NB4 (cell line): ENCODE measurements at regions not wholly inside any gene's neighbourhood (a gene's known extent, or its start where the extent isn't known, plus 50 kb on each side); places are given as distances from the start of the nearest gene placed in this dataset.

Source experiments
- DNase-seq: peaks from one replicate; pipeline ENCODE4 v3.0.0; 2010; ENCODE audit warnings: low read depth
- H3K4me3 ChIP-seq: one replicate; pipeline ENCODE4 v1.5.1; 2011; ENCODE audit warnings: mild to moderate bottlenecking, low read depth, low read length, moderate library complexity
- CTCF ChIP-seq: IDR thresholded peaks from one replicate; pipeline ENCODE4 v1.5.1; 2012; ENCODE audit warnings: low read depth, low read length
- MAX ChIP-seq: IDR thresholded peaks from 2 replicates; pipeline ENCODE4 v1.6.1; 2011; ENCODE audit warnings: low read depth, low read length
- MYC ChIP-seq: IDR thresholded peaks from 2 replicates; pipeline ENCODE4 v1.6.1; 2011; ENCODE audit warnings: low read depth, low read length
- POLR2A ChIP-seq: IDR thresholded peaks from 2 replicates; pipeline ENCODE4 v1.6.1; 2011; ENCODE audit warnings: mild to moderate bottlenecking; ENCODE audit not compliant: insufficient read length; ENCODE audit errors: extremely low read depth

DNA sequence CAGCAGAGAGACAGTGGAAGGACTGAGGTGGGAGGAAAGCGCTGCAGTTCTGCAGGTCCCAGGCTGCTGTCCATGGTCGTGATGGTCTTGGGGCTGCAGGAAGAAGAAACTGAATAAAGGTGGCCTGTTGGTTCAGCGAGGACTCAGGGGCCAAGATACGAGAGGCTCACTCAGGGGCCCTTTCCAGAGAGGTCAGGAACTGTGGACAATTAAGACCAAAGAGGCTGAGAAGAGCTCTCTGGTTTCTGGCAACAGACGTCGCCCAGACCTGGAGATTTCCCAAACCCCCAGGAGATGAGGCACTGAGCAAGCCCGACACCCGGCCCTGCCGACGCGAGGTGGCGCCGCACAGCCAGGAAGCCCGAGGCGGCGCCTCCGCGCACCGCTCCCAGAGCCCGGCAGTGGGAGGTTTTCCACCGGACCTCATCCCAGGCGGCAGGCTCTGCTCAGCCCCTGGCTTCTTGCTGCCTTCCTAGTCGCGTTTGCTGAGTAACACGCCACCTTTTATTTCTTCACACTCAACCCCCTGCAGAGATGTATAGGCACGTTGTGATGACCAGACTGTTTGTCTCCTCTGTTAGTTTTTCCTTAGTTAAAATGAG is 56.4 kb upstream of the ARRDC4 start:
- no peak overlapping the region for H3K4me3 ChIP-seq
- DNase-seq, result peak; percentile 70
- TF ChIP-seq MYC, result no peak
- peak; percentile 74 for TF ChIP-seq CTCF
- no peak for TF ChIP-seq MAX

- no peak for TF ChIP-seq MYC
- no peak for TF ChIP-seq POLR2A
- peak; percentile 98 for TF ChIP-seq CTCF
- TF ChIP-seq MAX, result no peak
- no peak overlapping the region for H3K4me3 ChIP-seq
- peak; percentile 72 for DNase-seq
Observed at GRCh38 chr15:97909291-97909891, 51.1 kb upstream of the ARRDC4 start.
